ENCODE measurements at regions not wholly inside any gene's neighbourhood (a gene's known extent, or its start where the extent isn't known, plus 50 kb on each side); places are given as distances from the start of the nearest gene placed in this dataset.

- TF ChIP-seq ZNF318 (CRISPR knock-in tag; IDR thresholded peaks at IDR 0.05) (no peak), ZNF260 (CRISPR knock-in tag; IDR thresholded peaks at IDR 0.05; ENCODE audit: borderline replicate concordance, low read depth) (no peak), REL (CRISPR knock-in tag; conservative IDR thresholded peaks at IDR 0.05) (no peak), ZFP1 (CRISPR knock-in tag; IDR thresholded peaks at IDR 0.05) (no peak), HNRNPK (IDR thresholded peaks at IDR 0.05; ENCODE audit: low read depth, low read length, poor library complexity, severe bottlenecking) (no peak), MLX (CRISPR knock-in tag; IDR thresholded peaks at IDR 0.05) (no peak)
These were observed 56.2 kb upstream of the NHSL1 start for GRCh38 chr6:138555421-138555988.
